ENCODE measurements at regions not wholly inside any gene's neighbourhood (a gene's known extent, or its start where the extent isn't known, plus 50 kb on each side); places are given as distances from the start of the nearest gene placed in this dataset.

DNA sequence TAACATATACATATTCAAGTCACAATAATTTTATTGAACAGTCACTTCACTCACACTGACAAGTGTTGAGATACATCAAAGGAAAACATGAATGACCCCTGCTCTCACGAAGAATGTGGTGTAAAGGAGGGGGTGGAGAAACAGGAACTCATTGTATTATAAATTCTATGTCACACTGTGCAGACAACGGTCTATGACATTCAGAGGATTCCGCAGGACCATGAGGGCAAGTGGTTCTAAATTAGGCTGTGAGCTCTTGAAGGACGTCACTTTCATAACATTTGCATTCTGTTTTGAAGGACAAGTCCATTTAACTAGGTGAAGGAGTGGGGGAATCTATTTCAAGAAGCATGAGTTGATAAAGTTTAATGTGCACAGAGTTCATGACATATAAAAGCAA lies 415.2 kb upstream of the HS3ST1 start:
- no peaks in the 10 kb centered on the region for H3K4me1 ChIP-seq (replicated peaks; ENCODE audit: insufficient read depth)
- intact Hi-C loops (cut with micrococcal nuclease; ENCODE audit: unreplicated experiment) = no loop called here
- no peaks in the 10 kb centered on the region for H3K27me3 ChIP-seq (ENCODE audit: insufficient read depth, low read depth)
- H3K4me3 ChIP-seq = no peak overlapping the region
- H3K36me3 ChIP-seq (ENCODE audit: low read depth) = no peaks in the 10 kb centered on the region
- H4K20me1 ChIP-seq (ENCODE audit: insufficient read depth) = no peaks in the 10 kb centered on the region
- BruUV-seq (replicated peaks) = no TSS peak
- POLR2A ChIA-PET (ENCODE audit: unreplicated experiment) = no interaction called here
- no peak for DNase-seq
- H3K9me2 ChIP-seq (ENCODE audit: insufficient read depth) = no peaks in the 10 kb centered on the region
- no peaks in the 10 kb centered on the region for H3K79me2 ChIP-seq (ENCODE audit: low read depth)
- H3F3A ChIP-seq (ENCODE audit: insufficient read depth, low read depth) = no peaks in the 10 kb centered on the region
- H3K27ac ChIP-seq = no peak overlapping the region
- CTCF ChIA-PET = no interaction called here
- H3K9me3 ChIP-seq (ENCODE audit: insufficient read depth, low read depth) = no peaks in the 10 kb centered on the region
- TF ChIP-seq, protein P1, sequence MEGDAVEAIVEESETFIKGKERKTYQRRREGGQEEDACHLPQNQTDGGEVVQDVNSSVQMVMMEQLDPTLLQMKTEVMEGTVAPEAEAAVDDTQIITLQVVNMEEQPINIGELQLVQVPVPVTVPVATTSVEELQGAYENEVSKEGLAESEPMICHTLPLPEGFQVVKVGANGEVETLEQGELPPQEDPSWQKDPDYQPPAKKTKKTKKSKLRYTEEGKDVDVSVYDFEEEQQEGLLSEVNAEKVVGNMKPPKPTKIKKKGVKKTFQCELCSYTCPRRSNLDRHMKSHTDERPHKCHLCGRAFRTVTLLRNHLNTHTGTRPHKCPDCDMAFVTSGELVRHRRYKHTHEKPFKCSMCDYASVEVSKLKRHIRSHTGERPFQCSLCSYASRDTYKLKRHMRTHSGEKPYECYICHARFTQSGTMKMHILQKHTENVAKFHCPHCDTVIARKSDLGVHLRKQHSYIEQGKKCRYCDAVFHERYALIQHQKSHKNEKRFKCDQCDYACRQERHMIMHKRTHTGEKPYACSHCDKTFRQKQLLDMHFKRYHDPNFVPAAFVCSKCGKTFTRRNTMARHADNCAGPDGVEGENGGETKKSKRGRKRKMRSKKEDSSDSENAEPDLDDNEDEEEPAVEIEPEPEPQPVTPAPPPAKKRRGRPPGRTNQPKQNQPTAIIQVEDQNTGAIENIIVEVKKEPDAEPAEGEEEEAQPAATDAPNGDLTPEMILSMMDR (conservative IDR thresholded peaks at IDR 0.05) = no peak
- TF ChIP-seq EZH2 (IDR thresholded peaks at IDR 0.05; ENCODE audit: low read depth) = no peak
- H2AFZ ChIP-seq = no peak overlapping the region
- no peak overlapping the region for H3K4me2 ChIP-seq

DNA sequence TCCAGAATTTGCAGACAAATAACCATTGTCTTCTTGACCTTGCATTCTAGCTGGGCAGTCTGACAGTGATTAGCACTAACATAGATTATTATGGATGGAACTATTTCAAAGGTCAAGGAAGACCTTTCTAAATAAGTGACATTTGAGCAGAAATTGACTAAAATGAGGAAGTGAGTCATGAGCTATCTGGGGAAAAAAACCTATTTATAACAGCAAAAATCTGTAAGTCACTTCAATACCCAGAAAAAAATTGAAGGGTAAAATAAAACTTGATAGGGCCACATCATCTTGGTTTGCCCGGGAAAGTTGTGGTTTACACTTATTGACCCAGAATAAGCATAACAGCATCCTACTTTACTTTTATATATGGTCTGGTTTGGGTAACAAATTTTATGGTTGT lies 414.6 kb upstream of the HS3ST1 start:
- Histone ChIP-seq H2AFZ (no peak overlapping the region), H4K20me1 (ENCODE audit: insufficient read depth) (no peaks in the 10 kb centered on the region), H3K27me3 (ENCODE audit: insufficient read depth, low read depth) (no peaks in the 10 kb centered on the region), H3K36me3 (ENCODE audit: low read depth) (no peaks in the 10 kb centered on the region), H3K4me2 (no peak overlapping the region), H3F3A (ENCODE audit: insufficient read depth, low read depth) (no peaks in the 10 kb centered on the region), H3K4me3 (no peak overlapping the region), H3K79me2 (ENCODE audit: low read depth) (no peaks in the 10 kb centered on the region), H3K9me2 (ENCODE audit: insufficient read depth) (no peaks in the 10 kb centered on the region), H3K27ac (no peak overlapping the region), H3K9me3 (ENCODE audit: insufficient read depth, low read depth) (no peaks in the 10 kb centered on the region), H3K4me1 (replicated peaks; ENCODE audit: insufficient read depth) (no peaks in the 10 kb centered on the region)
- CTCF ChIA-PET = no interaction called here
- DNase-seq = no peak
- POLR2A ChIA-PET (ENCODE audit: unreplicated experiment) = no interaction called here
- BruUV-seq (replicated peaks) = no TSS peak
- intact Hi-C loops (cut with micrococcal nuclease; ENCODE audit: unreplicated experiment) = no loop called here
- TF ChIP-seq, protein P1 (conservative IDR thresholded peaks at IDR 0.05) = no peak
- TF ChIP-seq EZH2 (IDR thresholded peaks at IDR 0.05; ENCODE audit: low read depth) = no peak

- no peak overlapping the region for H3K4me3 ChIP-seq
- no peaks in the 10 kb centered on the region for H3K9me3 ChIP-seq (ENCODE audit: insufficient read depth, low read depth)
- no peak overlapping the region for H2AFZ ChIP-seq
- TF ChIP-seq EZH2 (IDR thresholded peaks at IDR 0.05; ENCODE audit: low read depth) = no peak
- TF ChIP-seq, protein P1 (conservative IDR thresholded peaks at IDR 0.05) = no peak
- no peaks in the 10 kb centered on the region for H3K4me1 ChIP-seq (replicated peaks; ENCODE audit: insufficient read depth)
- no peaks in the 10 kb centered on the region for H4K20me1 ChIP-seq (ENCODE audit: insufficient read depth)
- no peak overlapping the region for H3K27ac ChIP-seq
- H3F3A ChIP-seq (ENCODE audit: insufficient read depth, low read depth) = no peaks in the 10 kb centered on the region
- no peaks in the 10 kb centered on the region for H3K27me3 ChIP-seq (ENCODE audit: insufficient read depth, low read depth)
- H3K9me2 ChIP-seq (ENCODE audit: insufficient read depth) = no peaks in the 10 kb centered on the region
- CTCF ChIA-PET = no interaction called here
- H3K36me3 ChIP-seq (ENCODE audit: low read depth) = no peaks in the 10 kb centered on the region
- H3K4me2 ChIP-seq = no peak overlapping the region
- no TSS peak for BruUV-seq (replicated peaks)
- intact Hi-C loops (cut with micrococcal nuclease; ENCODE audit: unreplicated experiment) = no loop called here
- POLR2A ChIA-PET (ENCODE audit: unreplicated experiment) = no interaction called here
- DNase-seq = peak in 1 of 2 experiments; percentile 61
- H3K79me2 ChIP-seq (ENCODE audit: low read depth) = no peaks in the 10 kb centered on the region
Measured at GRCh38 chr4:11842620-11843263, 414.0 kb upstream of the HS3ST1 start.

All from PC-9 (cell line).